GM18861 (cell line): ENCODE measurements at regions not wholly inside any gene's neighbourhood (a gene's known extent, or its start where the extent isn't known, plus 50 kb on each side); places are given as distances from the start of the nearest gene placed in this dataset.

ENCODE experiments used
- ATAC-seq: cut with Tn5 transposase; IDR thresholded peaks from one replicate; pipeline ENCODE4 v1.9.1; 2021; ENCODE audit not compliant: unreplicated experiment

DNA sequence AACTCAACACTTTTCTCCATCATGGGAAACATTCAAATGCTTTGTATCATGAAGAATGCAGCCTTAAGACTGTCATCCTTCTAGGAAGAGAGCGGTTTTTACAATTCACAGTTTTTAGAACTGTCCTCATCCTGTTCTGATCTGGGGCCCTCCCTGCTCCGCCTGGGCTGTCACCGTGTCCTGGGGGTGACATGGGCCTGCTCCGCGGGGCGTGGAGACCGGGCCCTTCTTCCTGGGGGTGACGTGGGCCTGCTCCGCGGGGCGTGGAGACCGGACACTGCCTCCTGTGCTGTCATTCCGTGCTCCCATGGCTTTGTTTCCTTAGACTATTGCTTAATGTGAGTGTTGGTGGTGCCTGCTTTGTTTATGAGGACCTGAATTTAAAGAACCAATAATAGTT lies 122.8 kb downstream of the TMEM18 start:
- ATAC-seq: peak; percentile 55

DNA sequence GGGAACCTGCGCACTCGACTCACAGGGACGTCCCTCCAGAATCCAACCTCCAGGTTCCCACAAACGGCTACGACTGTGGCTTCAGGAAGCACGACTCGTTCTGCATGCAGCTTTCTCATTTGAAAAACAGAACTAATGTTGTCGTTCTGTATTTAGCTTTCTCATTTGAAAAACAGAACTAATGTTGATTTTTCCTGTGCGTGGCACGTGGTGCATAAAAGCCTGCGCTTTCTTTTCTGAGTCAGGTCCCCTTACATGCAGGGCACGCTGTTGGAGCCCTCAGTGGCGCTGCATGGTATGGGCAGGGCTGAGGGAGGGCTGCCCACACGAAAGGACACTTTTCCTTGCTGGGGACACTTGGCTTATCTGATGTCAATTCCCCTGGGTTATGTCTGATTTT lies 124.3 kb downstream of the TMEM18 start:
- no peak for ATAC-seq

DNA sequence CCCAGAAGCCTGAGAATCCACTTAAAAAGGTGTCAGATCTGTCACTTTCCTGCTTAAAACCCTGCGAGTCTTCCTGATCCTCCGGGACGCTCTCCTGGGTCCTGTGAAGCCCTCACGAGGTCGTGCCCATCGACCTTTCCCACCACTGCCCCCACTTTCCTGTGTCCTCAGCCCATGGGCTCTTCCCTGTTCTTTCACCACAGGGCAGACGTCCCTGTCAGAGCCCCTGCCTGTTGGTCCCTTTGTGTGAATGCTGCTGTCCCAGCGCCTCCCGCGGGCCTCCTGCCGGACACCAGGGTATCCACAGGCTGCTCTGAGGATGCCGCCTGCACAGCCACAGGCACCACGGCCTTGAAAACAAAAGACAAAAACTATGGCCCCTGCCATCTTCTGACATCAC lies 125.6 kb downstream of the TMEM18 start:
- no peak for ATAC-seq

DNA sequence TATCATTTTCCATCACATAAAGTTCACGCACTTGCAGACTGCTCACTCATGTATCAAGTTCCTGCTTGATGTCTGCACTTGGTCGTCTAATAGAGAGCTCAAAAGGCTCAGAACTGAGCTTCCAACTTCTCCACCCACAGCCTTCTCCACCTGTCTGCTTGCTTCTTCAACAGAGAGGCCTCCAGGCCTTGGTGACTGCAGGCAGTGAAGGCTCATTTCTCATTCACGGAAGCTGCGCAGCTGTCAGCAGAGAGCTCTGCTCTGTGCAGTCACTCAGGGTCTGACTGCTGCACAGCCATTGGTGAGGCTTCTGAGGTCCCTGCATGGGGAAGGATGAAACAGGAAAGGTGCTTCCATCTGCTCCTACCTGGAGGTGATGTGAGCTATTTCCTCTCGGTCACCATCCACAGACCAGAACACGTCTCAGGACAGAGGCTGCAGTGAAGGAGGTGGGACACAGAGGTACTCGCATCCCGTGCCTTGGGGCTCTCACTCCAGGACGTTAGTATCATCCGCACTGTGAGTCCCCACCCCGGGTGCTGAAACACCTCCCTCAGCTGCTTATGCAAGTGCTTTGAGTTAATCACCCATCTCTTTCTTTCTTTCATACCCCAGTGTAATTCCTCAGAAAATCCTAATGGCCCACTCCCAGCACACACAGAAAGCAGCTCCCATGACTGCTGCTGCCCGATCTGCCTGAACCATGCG lies 126.2 kb downstream of the TMEM18 start:
- no peak for ATAC-seq

DNA sequence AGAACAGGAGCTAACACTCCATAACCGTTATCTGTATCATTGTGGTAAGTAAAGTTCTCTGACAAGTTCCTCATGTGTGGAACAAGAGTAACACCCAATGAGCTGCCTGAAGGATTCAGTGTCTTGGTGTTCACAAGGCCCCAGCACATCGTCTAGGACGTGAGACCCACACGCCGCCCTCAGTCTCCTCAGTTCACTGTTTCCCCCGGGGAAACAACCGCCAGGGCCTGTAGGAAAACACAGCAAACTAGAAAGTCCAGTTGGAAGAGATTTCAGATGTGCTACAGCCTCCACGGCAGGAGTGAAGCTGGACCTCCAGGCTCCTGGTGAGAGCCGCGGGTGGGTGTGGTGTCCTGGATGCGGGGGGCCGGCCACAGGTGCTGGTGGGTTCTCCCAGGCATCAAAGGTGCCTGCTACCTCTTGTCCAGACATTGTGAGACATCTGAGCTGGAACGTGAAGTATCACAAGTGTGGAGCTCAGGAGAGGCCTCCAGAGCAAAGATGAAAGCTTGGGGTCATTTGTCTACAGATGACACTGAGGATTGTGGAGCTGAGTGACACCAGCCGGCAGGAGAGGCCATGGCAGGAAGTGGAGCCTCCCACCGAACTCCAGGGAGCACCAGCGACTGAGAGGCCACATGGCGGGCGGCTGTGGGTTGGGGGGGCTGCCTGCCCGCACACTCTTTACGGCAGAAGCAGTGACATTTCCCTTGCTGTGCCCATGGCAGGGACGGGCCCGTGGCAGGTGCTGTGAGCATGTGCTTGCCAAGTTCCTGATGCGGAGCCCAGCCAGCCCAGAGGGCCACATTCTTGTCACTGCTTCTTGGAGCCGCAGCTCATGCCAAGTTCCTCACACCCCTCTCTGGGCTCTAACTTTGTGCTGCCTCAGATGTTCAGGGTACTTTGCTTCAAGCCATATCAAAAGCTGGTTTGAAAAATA lies 131.2 kb downstream of the TMEM18 start:
- ATAC-seq: no peak

DNA sequence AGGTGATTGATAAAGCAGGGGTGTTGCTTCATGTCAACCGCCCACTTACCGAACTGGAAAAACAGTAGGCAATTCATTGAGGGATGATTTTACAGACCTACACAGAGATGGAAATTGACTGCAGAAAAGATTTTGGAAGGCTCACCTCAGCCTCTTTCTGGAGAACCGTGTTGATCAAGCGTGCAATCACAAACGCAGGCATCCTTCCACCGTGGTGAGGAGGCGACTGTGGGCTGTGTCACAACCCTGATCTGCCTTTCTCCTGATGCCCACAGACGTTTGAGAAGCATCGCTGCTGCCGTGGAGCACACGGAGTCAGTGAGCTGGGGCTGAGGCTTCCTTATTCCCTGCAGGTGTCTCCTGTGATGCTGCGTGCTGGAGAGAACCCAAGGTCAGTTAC lies 132.0 kb downstream of the TMEM18 start:
- ATAC-seq: no peak

DNA sequence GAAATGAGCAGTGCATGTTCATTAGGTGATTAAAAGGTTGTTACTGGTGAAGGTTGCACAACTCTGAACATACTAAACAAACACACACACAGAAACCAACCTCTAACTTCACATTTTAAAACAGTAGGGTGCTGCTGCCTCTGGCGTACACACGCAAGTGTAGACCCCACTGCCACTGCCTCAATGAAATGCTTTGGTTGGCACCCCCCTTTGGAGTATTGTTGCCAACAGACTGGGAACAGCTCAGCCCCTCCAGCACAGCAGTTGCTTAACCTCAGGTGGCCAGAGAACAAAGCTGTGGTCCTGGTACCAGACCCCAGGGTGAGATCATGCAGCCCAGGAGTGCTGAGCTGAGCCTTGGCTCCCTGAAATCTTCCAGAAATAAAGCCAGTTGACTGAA lies 138.6 kb downstream of the TMEM18 start:
- no peak for ATAC-seq

DNA sequence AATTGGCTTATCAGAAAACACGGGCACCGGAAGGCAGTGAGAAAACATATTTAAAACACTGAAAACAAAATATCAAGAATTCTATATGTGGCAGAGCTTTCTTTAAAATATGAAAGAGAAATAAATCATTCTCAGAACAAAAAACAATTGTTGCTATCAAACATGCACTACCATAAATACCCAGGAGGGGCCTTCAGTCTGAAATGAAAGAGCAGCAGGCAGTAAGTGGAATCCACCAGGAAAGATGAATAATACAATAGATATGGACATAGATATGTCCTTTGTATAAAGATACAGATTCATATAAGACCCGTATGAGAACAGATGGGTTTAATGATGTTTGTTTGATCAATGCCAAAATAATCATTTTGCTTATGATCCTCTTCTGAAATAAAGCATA lies 142.0 kb downstream of the TMEM18 start:
- no peak for ATAC-seq

DNA sequence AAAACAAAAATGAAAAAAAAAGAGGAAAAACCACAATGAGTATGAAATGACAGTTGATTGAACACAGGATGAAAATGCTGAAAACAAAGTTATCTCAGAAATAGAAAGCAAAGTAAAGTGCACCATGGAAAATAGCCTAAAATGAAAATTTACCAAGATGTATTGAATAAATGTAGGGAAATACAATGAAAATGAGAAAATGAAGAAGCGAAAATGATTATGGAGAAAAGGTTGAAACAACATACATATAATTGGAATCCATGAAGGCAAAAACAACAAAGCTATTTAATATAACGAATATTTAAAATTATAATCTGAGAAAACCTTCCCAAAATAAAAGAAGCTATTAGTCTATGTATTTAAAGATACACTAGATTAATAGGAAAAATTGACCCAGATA lies 147.4 kb downstream of the TMEM18 start:
- ATAC-seq: no peak

DNA sequence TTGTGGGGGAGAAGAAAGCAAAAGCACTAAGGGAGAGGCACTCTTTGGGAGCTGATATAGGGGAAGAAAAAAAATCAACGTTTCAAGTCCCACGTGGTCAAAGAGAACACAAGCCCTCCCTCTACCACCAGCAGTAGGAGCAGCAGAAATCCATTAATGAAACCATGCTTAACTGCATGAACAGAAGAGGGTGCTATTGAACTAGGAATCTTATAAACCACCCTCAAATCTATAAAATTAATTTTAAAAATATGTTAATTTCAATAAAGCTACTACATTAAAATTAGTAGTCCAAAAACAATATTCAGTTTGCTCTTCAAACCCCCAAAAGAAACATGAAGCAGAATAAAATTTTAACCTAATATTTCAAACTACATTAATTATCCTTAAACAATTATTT lies 147.8 kb downstream of the TMEM18 start:
- ATAC-seq: peak; percentile 49

DNA sequence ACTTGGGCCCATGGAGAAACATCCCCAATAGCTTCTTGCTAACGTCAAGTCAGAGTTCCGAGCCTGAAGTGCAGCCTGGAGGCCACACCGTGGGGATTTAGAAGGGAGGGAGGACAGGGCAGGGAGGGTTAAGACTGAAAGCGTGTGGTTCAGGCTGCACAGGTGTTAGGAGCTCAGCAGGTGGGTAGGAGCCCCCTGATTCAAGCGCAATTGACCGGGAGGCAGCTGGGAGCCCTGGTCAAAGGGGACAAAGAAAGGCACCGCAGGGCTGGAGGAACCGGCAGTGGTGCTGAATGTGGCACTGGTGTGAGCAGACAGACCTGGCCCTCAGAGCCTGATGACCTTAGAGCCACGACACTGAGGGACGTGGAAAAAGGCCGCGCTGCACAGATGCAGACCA lies 149.6 kb downstream of the TMEM18 start:
- ATAC-seq: no peak

DNA sequence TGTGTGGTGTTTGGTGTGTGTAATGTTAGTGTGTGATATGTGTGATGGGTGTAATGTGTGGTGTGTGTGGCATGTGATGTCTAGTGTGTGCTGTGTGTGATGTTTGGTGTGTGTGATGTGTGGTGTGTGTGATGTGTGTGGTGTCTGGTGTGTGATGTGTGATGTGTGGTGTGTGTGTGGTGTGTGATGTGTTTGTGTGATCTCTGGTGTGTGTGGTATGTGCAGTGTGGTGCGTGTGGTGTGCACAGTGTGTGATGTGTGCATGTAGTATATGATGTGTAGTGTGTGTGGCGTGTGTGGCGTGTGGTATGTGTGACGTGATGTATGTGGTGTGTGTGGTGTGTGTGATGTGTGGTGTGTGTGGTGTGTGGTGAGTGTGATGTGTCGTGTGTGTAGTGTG lies 150.3 kb downstream of the TMEM18 start:
- ATAC-seq: no peak

DNA sequence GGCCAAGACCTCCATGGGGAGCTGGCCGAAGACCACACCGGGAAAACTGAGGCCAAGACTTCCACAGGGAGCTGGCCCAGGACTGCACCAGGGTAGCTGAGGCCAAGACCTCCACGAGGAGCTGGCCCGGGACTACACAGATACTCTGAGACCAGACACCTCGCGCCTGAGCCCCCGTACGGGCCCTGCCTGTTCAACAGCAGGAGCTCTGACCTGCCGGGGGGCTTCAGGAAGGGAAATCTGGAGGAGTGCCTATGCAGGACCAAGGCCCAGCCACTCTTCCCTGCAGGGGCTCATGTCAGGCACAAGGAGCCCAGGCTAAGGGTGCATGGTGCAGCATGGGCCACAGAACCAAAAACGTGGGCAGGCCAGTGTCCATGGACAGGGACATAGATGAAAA lies 151.6 kb downstream of the TMEM18 start:
- ATAC-seq: no peak

DNA sequence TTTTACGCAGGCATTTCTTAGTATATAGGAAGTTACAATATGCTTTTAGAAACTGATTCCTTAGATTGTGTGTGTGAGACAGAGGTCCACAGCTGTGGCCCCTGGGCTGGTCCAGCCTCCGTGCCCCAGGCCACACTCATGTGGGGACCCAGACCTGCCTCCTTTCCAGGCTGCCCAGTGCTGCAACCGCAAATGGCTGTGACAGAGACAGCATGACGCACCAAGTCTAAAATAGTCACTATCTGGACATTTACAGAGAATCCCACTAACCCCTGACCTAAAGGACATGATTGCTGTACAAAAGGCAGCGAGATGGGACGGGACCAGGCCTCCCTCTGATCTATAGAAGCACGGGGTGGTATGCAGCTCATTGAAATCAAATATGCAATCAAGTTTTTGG lies 152.2 kb downstream of the TMEM18 start:
- ATAC-seq: no peak

DNA sequence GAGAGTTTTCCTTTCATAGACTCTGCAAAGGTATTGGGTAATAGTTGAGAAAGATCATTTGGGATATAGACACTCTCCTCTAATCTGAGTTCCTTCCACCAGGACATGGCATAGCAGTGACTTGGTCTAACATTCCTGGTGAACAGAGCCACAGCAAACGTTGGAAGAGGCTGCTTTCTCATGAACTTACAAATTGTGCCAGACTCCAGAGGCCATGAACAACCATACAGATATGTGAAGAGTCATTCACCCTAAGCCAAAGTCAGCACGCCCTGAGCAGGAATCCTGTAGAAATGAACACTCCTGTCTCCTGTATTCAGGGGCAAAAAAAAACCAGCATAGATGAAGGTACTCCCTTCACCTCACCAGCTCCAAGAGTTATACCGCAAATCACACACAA lies 152.8 kb downstream of the TMEM18 start:
- no peak for ATAC-seq

DNA sequence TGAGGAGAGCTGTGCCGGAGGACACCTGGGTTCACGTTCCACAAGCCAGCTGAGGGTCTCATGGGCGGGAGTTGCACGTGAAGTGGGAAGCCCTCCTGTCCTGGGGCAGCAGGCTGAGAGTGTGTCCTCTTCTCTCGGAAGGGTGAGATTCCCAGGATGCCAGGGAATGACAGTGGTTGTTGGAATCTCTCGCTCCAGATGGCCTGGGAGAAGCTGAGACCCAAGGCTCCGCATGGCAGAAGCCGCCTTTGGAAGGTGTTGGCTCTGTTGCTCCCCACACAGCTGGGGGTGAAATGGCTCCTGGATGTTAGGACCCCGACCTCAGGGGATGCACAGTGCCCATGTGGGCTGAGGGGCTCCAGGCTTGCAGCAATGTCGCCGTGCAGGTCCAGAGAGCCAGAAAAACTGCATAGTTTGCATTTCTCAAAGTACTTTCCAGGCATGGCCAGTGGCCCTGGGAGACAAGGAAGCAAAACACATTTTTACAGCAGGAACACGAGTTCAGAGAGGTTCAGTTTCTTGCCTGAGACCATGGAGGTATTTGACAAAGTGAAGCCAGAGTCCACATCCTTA lies 153.4 kb downstream of the TMEM18 start:
- ATAC-seq: no peak

DNA sequence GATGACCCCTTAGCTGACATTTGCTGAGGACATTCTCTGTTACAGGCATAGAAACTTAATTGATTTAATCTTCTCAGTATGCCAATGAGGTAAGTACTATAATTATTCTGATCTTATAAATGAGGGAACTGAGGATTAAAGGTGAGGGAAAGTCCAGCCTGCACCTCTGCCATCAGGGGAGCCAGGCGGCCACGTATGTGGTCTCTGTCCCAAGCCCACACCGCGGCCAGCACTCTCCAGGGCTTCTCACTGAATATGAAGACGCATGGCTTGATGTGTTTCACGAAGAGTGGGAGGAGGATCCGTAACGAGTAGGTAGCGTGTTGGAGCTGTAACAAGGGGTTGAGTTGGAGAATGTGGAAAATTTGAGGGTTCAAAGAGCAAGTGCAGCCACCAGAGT lies 154.4 kb downstream of the TMEM18 start:
- no peak for ATAC-seq

DNA sequence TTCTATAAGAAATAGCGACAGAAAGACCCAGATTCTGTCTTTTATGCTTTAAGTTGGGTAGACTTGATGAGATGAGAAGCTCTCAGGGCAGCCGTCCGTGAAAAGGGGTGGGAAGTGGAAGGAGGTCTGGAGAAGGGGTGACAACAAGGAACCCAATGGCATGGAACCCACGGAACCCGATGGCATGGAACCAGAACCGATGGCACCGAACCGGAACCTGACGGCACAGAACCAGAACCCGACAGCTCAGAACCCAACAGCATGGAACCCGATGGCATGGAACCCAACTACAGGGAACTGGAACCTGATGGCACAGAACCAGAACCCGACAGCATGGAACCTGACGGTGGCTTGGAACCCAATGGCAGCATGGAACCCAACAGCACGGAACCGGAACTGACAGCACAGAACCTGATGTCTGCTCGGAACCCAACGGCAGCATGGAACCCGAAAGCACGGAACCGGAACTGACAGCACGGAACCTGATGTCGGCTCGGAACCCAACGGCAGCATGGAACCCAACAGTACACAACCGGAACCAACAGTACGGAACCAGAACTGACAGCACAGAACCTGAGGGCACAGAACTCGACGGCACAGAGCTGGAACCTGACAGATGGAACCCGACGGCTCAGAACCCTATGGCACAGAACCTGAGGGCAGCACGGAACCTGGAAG lies 155.2 kb downstream of the TMEM18 start:
- ATAC-seq: no peak

DNA sequence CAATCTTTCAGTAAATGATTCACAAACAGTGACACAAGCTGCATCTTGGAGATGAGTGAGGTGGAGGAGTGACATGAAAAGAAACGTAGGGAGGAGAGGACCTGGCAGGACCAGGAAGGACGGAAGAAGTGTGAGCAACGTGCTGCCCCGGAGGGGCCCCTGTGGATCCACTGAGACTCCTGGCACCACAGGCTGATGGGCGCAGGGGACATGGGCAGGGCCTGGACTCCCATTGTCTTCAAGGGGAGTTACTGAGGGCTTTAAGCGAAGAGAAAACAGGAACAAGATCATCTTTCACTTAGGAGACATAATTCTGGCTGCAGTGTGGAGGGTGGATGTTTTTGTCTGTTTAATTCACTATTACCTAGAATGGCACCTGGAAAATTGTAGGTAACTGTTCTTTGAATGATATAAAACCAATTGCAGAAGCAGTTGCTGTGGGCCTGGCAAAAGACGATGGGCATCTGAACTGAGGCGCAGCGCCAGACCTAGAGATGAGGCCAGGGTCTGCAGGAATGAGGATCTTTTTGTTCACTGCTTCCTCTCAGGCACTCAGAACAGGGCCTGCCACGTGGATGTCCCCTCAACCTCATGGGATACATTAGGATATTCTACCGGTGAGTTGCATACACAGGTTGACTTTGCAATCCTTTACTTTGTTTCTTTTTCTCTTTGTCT lies 156.4 kb downstream of the TMEM18 start:
- no peak for ATAC-seq

DNA sequence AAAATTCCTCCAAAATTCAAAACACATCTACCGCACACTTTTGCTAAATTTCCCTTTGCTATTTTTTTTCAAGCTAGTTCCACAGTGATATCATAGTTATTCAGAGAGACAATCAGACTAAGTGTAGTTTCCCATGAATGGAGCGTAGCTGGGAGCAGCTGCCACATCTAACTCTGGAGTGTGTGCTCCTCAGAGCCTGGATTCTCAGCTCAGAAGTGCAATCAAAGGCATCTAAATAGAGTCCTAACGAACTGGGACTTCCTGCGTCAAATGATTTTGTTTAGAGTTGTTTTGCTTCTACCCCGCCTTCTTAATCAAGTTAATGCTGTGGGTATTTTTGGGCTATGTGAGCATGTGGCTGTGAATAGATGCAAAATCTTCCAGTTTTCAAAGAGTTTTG lies 160.3 kb downstream of the TMEM18 start:
- no peak for ATAC-seq

DNA sequence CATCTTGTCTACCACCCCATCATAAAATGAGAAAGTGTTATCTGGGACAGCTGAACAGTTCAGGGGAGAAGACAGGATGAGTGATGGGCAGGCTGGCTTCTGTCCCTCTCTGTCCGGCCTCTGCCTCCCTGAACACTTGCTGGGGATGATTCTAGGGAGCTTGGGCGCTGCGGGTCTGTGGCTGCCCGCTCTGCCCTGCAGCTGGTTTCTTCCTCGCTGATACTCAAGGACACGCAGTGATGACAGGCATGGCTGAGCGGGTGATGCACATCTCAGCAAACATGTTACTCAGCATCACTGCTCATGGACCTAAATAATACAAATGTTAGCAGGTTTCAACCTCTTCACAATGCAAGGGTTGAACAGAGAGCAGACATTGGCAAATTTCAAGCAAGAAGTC lies 161.1 kb downstream of the TMEM18 start:
- ATAC-seq: no peak
